Renal cortical epithelial cell (primary cell): ENCODE measurements at regions not wholly inside any gene's neighbourhood (a gene's known extent, or its start where the extent isn't known, plus 50 kb on each side); places are given as distances from the start of the nearest gene placed in this dataset.

Source experiments
- DNase-seq: peaks from one replicate; pipeline ENCODE4 v3.0.0-alpha.2; 2011; ENCODE audit warnings: low read depth

- DNase-seq, result no peak
Observed at GRCh38 chr13:78780708-78781107, 121.8 kb upstream of the OBI1 start.

GRCh38 chr13:78779608-78780007, 120.7 kb upstream of the OBI1 start:
- DNase-seq, result no peak

- no peak for DNase-seq
Observed at GRCh38 chr13:78777976-78778375, 119.0 kb upstream of the OBI1 start.

- no peak for DNase-seq
Observed at GRCh38 chr13:78777396-78777795, 118.4 kb upstream of the OBI1 start.

GRCh38 chr13:78772933-78773332, 114.0 kb upstream of the OBI1 start:
- DNase-seq, result no peak

- DNase-seq, result no peak
Observed at GRCh38 chr13:78770601-78771000, 111.6 kb upstream of the OBI1 start.

- DNase-seq, result no peak
Observed at GRCh38 chr13:78768950-78769349, 110.0 kb upstream of the OBI1 start.

GRCh38 chr13:78764665-78765064, 105.7 kb upstream of the OBI1 start:
- DNase-seq, result no peak

- no peak for DNase-seq
Observed at GRCh38 chr13:78762825-78763224, 103.9 kb upstream of the OBI1 start.

- no peak for DNase-seq
Observed at GRCh38 chr13:78759704-78760103, 100.7 kb upstream of the OBI1 start.

GRCh38 chr13:78758549-78758948, 99.6 kb upstream of the OBI1 start:
- no peak for DNase-seq

GRCh38 chr13:78753435-78753834, 94.5 kb upstream of the OBI1 start:
- no peak for DNase-seq

- DNase-seq, result no peak
Observed at GRCh38 chr13:78750735-78751134, 91.8 kb upstream of the OBI1 start.

- no peak for DNase-seq
Observed at GRCh38 chr13:78743973-78744372, 85.0 kb upstream of the OBI1 start.

GRCh38 chr13:78742659-78743058, 83.7 kb upstream of the OBI1 start:
- DNase-seq, result no peak

GRCh38 chr13:78736142-78736541, 77.2 kb upstream of the OBI1 start:
- DNase-seq, result no peak

GRCh38 chr13:78732445-78733017, 73.6 kb upstream of the OBI1 start:
- no peak for DNase-seq

- DNase-seq, result no peak
Observed at GRCh38 chr13:78722700-78723099, 63.7 kb upstream of the OBI1 start.

GRCh38 chr13:78719367-78719766, 60.4 kb upstream of the OBI1 start:
- no peak for DNase-seq

GRCh38 chr13:78714717-78715116, 55.8 kb upstream of the OBI1 start:
- no peak for DNase-seq

GRCh38 chr13:78712831-78713230, 53.9 kb upstream of the OBI1 start:
- DNase-seq, result no peak

GRCh38 chr13:78709028-78709427, 50.1 kb upstream of the OBI1 start:
- no peak for DNase-seq
